H9 (cell line): ENCODE measurements at regions not wholly inside any gene's neighbourhood (a gene's known extent, or its start where the extent isn't known, plus 50 kb on each side); places are given as distances from the start of the nearest gene placed in this dataset.

Experiments
- DNase-seq: peaks from one replicate; pipeline ENCODE4 v3.0.0-alpha.2; 2017
- H2AFZ ChIP-seq: one replicate; pipeline ENCODE4 v1.6.1; 2013; ENCODE audit warnings: mild to moderate bottlenecking, low read length, control low read depth, moderate library complexity
- H2AK5ac ChIP-seq: 2 replicates; pipeline ENCODE4 v1.6.1; 2013; ENCODE audit warnings: low read length, control low read depth, mixed read lengths; ENCODE audit not compliant: insufficient read length
- H2BK120ac ChIP-seq: one replicate; pipeline ENCODE4 v1.6.1; 2013; ENCODE audit warnings: low read depth, mild to moderate bottlenecking, low read length, control low read depth, inconsistent platforms; ENCODE audit not compliant: poor library complexity, severe bottlenecking
- H2BK12ac ChIP-seq: 2 replicates; pipeline ENCODE4 v1.6.1; 2013; ENCODE audit warnings: low read length, control low read depth, mixed read lengths, low read depth; ENCODE audit not compliant: insufficient read length
- H2BK15ac ChIP-seq: 2 replicates; pipeline ENCODE4 v1.6.1; 2013; ENCODE audit warnings: low read depth, low read length, control low read depth
- H2BK20ac ChIP-seq: one replicate; pipeline ENCODE4 v1.6.1; 2013; ENCODE audit warnings: low read depth, mild to moderate bottlenecking, low read length, control low read depth, inconsistent platforms; ENCODE audit not compliant: poor library complexity, severe bottlenecking
- H2BK5ac ChIP-seq: 2 replicates; pipeline ENCODE4 v1.6.1; 2013; ENCODE audit warnings: low read length, control low read depth, mixed read lengths; ENCODE audit not compliant: insufficient read length
- H3K14ac ChIP-seq: 2 replicates; pipeline ENCODE4 v1.6.1; 2013; ENCODE audit warnings: low read length, control low read depth; ENCODE audit not compliant: insufficient read depth
- H3K18ac ChIP-seq: 2 replicates; pipeline ENCODE4 v1.6.1; 2013; ENCODE audit warnings: low read depth, mild to moderate bottlenecking, mixed read lengths, low read length, control low read depth; ENCODE audit not compliant: insufficient read length
- H3K23ac ChIP-seq: 2 replicates; pipeline ENCODE4 v1.6.1; 2013; ENCODE audit warnings: low read length, control low read depth, mixed read lengths, low read depth; ENCODE audit not compliant: insufficient read length
- H3K23me2 ChIP-seq: 2 replicates; pipeline ENCODE4 v1.6.1; 2013; ENCODE audit warnings: low read depth, mild to moderate bottlenecking, mixed read lengths, low read length, control low read depth; ENCODE audit not compliant: insufficient read length, poor library complexity, severe bottlenecking
- H3K27ac ChIP-seq: 2 replicates; pipeline ENCODE4 v1.5.1; 2013; ENCODE audit warnings: low read length, control low read depth, mixed read lengths, low read depth; ENCODE audit not compliant: insufficient read length
- H3K27me3 ChIP-seq: 2 replicates; pipeline ENCODE4 v1.6.1; 2013; ENCODE audit warnings: low read length, control low read depth, inconsistent platforms; ENCODE audit not compliant: insufficient read depth
- H3K4ac ChIP-seq: 2 replicates; pipeline ENCODE4 v1.6.1; 2013; ENCODE audit warnings: low read depth, mild to moderate bottlenecking, control low read depth, inconsistent platforms, low read length, moderate library complexity
- H3K4me1 ChIP-seq: 2 replicates; pipeline ENCODE4 v1.6.1; 2013; ENCODE audit warnings: low read length, control low read depth, inconsistent platforms; ENCODE audit not compliant: insufficient read depth
- H3K4me2 ChIP-seq: 2 replicates; pipeline ENCODE4 v1.6.1; 2013; ENCODE audit warnings: low read length, control low read depth, mixed read lengths; ENCODE audit not compliant: insufficient read length, insufficient read depth
- H3K56ac ChIP-seq: 2 replicates; pipeline ENCODE4 v1.6.1; 2013; ENCODE audit warnings: low read depth, mild to moderate bottlenecking, mixed read lengths, low read length, control low read depth; ENCODE audit not compliant: insufficient read length
- H3K79me1 ChIP-seq: 2 replicates; pipeline ENCODE4 v1.6.1; 2013; ENCODE audit warnings: low read depth, mild to moderate bottlenecking, moderate library complexity, low read length, control low read depth, inconsistent platforms; ENCODE audit not compliant: insufficient read depth, poor library complexity, severe bottlenecking
- H3K79me2 ChIP-seq: 2 replicates; pipeline ENCODE4 v1.6.1; 2013; ENCODE audit warnings: low read length, control low read depth, inconsistent platforms; ENCODE audit not compliant: insufficient read depth
- H3K9ac ChIP-seq: 2 replicates; pipeline ENCODE4 v1.6.1; 2013; ENCODE audit warnings: low read length, control low read depth, mixed read lengths; ENCODE audit not compliant: insufficient read length; ENCODE audit errors: extremely low read depth
- H3K9me3 ChIP-seq: one replicate; pipeline ENCODE4 v1.6.1; 2013; ENCODE audit warnings: low read depth, low read length, inconsistent platforms; ENCODE audit not compliant: control insufficient read depth
- H3T11ph ChIP-seq: one replicate; pipeline ENCODE4 v1.6.1; 2013; ENCODE audit warnings: mild to moderate bottlenecking, low read length, control low read depth, inconsistent platforms
- H4K20me1 ChIP-seq: one replicate; pipeline ENCODE4 v1.6.1; 2013; ENCODE audit not compliant: control insufficient read depth, insufficient read length, insufficient read depth
- H4K5ac ChIP-seq: 2 replicates; pipeline ENCODE4 v1.6.1; 2013; ENCODE audit warnings: low read depth, mild to moderate bottlenecking, mixed read lengths, low read length, control low read depth; ENCODE audit not compliant: insufficient read length
- H4K8ac ChIP-seq: replicated peaks from 2 replicates; pipeline ENCODE4 v1.6.1; 2013; ENCODE audit warnings: low read length, control low read depth, mixed read lengths, low read depth; ENCODE audit not compliant: insufficient read length
- H4K91ac ChIP-seq: 2 replicates; pipeline ENCODE4 v1.6.1; 2013; ENCODE audit warnings: low read depth, mild to moderate bottlenecking, moderate library complexity, mixed read lengths, low read length, control low read depth; ENCODE audit not compliant: insufficient read length
- H3K27ac Mint-ChIP-seq, 3 experiments: 2 replicates in 2 of 3; 3 replicates in 1 of 3; pipeline ENCODE4 v1.8.0; 2020 to 2021; ENCODE audit warnings: mixed read lengths in 3 of 3, mild to moderate bottlenecking in 1 of 3, moderate library complexity in 1 of 3
- H3K27me3 Mint-ChIP-seq: 2 replicates; pipeline ENCODE4 v1.8.0; 2021; ENCODE audit warnings: low read depth, mild to moderate bottlenecking, moderate library complexity, mixed read lengths
- H3K36me3 Mint-ChIP-seq, 3 experiments: 2 replicates in 2 of 3; 3 replicates in 1 of 3; pipeline ENCODE4 v1.8.0; 2020 to 2021; ENCODE audit warnings: low read depth in 3 of 3, mixed read lengths in 3 of 3; ENCODE audit not compliant: insufficient read depth in 1 of 3
- H3K4me1 Mint-ChIP-seq, 2 experiments: 2 replicates each; pipeline ENCODE4 v1.8.0; 2020; ENCODE audit warnings: mixed read lengths in 2 of 2
- H3K4me3 Mint-ChIP-seq, 2 experiments: 2 replicates in 1 of 2; 3 replicates in 1 of 2; pipeline ENCODE4 v1.8.0; 2020 to 2021; ENCODE audit warnings: mild to moderate bottlenecking in 2 of 2, mixed read lengths in 2 of 2, moderate library complexity in 1 of 2
- H3K9me3 Mint-ChIP-seq, 2 experiments: 2 replicates in 1 of 2; 3 replicates in 1 of 2; pipeline ENCODE4 v1.8.0; 2020; ENCODE audit warnings: mild to moderate bottlenecking in 2 of 2, mixed read lengths in 2 of 2, moderate library complexity in 1 of 2
- WGBS: extraction: QIAGEN DNeasy Blood & Tissue Kit; methylation state at CpG from one replicate; pipeline ENCODE4 v1.1.7; 2013; ENCODE audit warnings: missing lambda C conversion rate, low lambda C conversion rate, mixed read lengths; ENCODE audit not compliant: insufficient read length; ENCODE audit errors: extremely low coverage; 5-methylcytosine and 5-hydroxymethylcytosine counted together
- TF ChIP-seq, protein P1 (sequence below): fragments of 200-600 bp; sonication (generic); conservative IDR thresholded peaks from 3 replicates; pipeline ENCODE4 v1.8.0; 2021; ENCODE audit warnings: antibody characterized with exemption, mild to moderate bottlenecking

DNA sequence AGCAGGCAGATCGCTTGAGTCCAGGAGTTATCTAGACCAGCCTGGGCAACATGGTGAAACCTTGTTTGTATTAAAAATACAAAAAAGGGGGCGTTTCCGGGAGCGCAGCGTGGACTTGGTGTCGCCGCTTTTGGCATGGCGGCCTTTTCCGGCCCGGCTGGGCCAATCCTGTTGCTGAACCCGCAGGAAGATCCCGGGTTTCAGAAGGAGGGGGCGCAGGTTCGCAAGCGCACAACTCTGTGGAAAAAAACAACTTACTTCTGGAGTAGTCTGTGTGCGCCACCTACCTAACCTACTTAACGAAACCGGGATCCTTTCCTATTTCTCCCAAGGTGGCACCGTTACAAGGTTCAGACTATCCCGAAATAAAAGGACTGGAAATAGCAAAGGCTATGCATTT, 198.6 kb downstream of the MSX2 start:
- no CpG with 5 or more reads among the region's 20 CpGs for WGBS
- Histone ChIP-seq H4K20me1 (no peaks in the 10 kb centered on the region), H3K4me2 (no peak overlapping the region), H3K9ac (no peak overlapping the region), H3K56ac (no peak overlapping the region), H2BK12ac (no peak overlapping the region), H3K79me2 (no peaks in the 10 kb centered on the region), H3K27me3 (no peaks in the 10 kb centered on the region), H3K9me3 (no peaks in the 10 kb centered on the region), H4K8ac (no peak overlapping the region), H3K4ac (no peak overlapping the region), H4K5ac (no peak overlapping the region), H3K18ac (no peak overlapping the region), H2AFZ (no peak overlapping the region), H3K79me1 (no peaks in the 10 kb centered on the region), H3K23me2 (no peaks in the 10 kb centered on the region), H3K27ac (no peak overlapping the region), H2AK5ac (no peak overlapping the region), H2BK15ac (no peak overlapping the region), H2BK5ac (no peak overlapping the region), H2BK120ac (no peak overlapping the region), H3T11ph (no peak overlapping the region), H3K14ac (no peak overlapping the region), H3K4me1 (no peaks in the 10 kb centered on the region; the same call in 1 of the 2 replicates), H3K23ac (no peak overlapping the region), H4K91ac (no peak overlapping the region), H2BK20ac (no peak overlapping the region)
- no peak overlapping the region; a peak in 1 of 7 replicates for H3K27ac Mint-ChIP-seq
- H3K36me3 Mint-ChIP-seq, result peaks cover 0 to 3% (median 2%) of the 10 kb centered on the region in 3 experiments; a peak in 2 of 7 replicates
- H3K27me3 Mint-ChIP-seq, result no peaks in the 10 kb centered on the region
- TF ChIP-seq, protein P1, sequence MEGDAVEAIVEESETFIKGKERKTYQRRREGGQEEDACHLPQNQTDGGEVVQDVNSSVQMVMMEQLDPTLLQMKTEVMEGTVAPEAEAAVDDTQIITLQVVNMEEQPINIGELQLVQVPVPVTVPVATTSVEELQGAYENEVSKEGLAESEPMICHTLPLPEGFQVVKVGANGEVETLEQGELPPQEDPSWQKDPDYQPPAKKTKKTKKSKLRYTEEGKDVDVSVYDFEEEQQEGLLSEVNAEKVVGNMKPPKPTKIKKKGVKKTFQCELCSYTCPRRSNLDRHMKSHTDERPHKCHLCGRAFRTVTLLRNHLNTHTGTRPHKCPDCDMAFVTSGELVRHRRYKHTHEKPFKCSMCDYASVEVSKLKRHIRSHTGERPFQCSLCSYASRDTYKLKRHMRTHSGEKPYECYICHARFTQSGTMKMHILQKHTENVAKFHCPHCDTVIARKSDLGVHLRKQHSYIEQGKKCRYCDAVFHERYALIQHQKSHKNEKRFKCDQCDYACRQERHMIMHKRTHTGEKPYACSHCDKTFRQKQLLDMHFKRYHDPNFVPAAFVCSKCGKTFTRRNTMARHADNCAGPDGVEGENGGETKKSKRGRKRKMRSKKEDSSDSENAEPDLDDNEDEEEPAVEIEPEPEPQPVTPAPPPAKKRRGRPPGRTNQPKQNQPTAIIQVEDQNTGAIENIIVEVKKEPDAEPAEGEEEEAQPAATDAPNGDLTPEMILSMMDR, result no peak
- H3K4me1 Mint-ChIP-seq, result peaks cover 21 to 25% of the 10 kb centered on the region in 2 experiments
- H3K4me3 Mint-ChIP-seq, result no peak overlapping the region
- H3K9me3 Mint-ChIP-seq, result no peaks in the 10 kb centered on the region; a peak in 1 of 5 replicates
- peak; percentile 62 for DNase-seq
